ENCODE measurements at regions not wholly inside any gene's neighbourhood (a gene's known extent, or its start where the extent isn't known, plus 50 kb on each side); places are given as distances from the start of the nearest gene placed in this dataset.

GRCh38 chr2:56107502-56108220 is 76.1 kb upstream of the CCDC85A start:
- TF ChIP-seq, protein P1, sequence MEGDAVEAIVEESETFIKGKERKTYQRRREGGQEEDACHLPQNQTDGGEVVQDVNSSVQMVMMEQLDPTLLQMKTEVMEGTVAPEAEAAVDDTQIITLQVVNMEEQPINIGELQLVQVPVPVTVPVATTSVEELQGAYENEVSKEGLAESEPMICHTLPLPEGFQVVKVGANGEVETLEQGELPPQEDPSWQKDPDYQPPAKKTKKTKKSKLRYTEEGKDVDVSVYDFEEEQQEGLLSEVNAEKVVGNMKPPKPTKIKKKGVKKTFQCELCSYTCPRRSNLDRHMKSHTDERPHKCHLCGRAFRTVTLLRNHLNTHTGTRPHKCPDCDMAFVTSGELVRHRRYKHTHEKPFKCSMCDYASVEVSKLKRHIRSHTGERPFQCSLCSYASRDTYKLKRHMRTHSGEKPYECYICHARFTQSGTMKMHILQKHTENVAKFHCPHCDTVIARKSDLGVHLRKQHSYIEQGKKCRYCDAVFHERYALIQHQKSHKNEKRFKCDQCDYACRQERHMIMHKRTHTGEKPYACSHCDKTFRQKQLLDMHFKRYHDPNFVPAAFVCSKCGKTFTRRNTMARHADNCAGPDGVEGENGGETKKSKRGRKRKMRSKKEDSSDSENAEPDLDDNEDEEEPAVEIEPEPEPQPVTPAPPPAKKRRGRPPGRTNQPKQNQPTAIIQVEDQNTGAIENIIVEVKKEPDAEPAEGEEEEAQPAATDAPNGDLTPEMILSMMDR (IDR thresholded peaks at IDR 0.05), result no peak
- TF ChIP-seq ZFX (IDR thresholded peaks at IDR 0.05; ENCODE audit: borderline replicate concordance), result no peak
